D341Med (cell line): ENCODE measurements at regions not wholly inside any gene's neighbourhood (a gene's known extent, or its start where the extent isn't known, plus 50 kb on each side); places are given as distances from the start of the nearest gene placed in this dataset.
"Not testable (repeated sequence)": the region's sequence is repeated elsewhere in the genome, so short reads cannot be mapped to it uniquely, and the experiment has no call there.

Experiments
- DNase-seq: peaks from one replicate; pipeline ENCODE4 v3.0.0; 2012; ENCODE audit warnings: low spot score

- DNase-seq, result no peak
These were observed 116.3 kb upstream of the ERG start for GRCh38 chr21:38614558-38614957.

GRCh38 chr21:38619480-38619879 lies 121.2 kb upstream of the ERG start:
- no peak for DNase-seq

- no peak for DNase-seq
These were observed 121.8 kb upstream of the ERG start for GRCh38 chr21:38619992-38620479.

GRCh38 chr21:38621132-38621531 lies 122.9 kb upstream of the ERG start:
- no peak for DNase-seq

- DNase-seq, result no peak
These were observed 124.0 kb upstream of the ERG start for GRCh38 chr21:38622081-38622826.

GRCh38 chr21:38622827-38623209 lies 124.5 kb upstream of the ERG start:
- no peak for DNase-seq

GRCh38 chr21:38623552-38623951 lies 125.3 kb upstream of the ERG start:
- no peak for DNase-seq

GRCh38 chr21:38625000-38625399 lies 126.7 kb upstream of the ERG start:
- no peak for DNase-seq

- no peak for DNase-seq
These were observed 128.0 kb upstream of the ERG start for GRCh38 chr21:38626306-38626705.

- DNase-seq, result no peak
These were observed 130.1 kb upstream of the ERG start for GRCh38 chr21:38628349-38628748.

GRCh38 chr21:38631206-38631605 lies 132.9 kb upstream of the ERG start:
- DNase-seq, result no peak

- DNase-seq, result no peak
These were observed 133.4 kb upstream of the ERG start for GRCh38 chr21:38631676-38632075.

- DNase-seq, result no peak
These were observed 138.9 kb upstream of the ERG start for GRCh38 chr21:38637161-38637560.

GRCh38 chr21:38639571-38640354 lies 141.5 kb upstream of the ERG start:
- no peak for DNase-seq

- not testable (repeated sequence) for DNase-seq
These were observed 142.1 kb upstream of the ERG start for GRCh38 chr21:38640355-38640742.

GRCh38 chr21:38643404-38644023 lies 145.2 kb upstream of the ERG start:
- no peak for DNase-seq

GRCh38 chr21:38645282-38645681 lies 147.0 kb upstream of the ERG start:
- no peak for DNase-seq

GRCh38 chr21:38646213-38646837 lies 148.0 kb upstream of the ERG start:
- DNase-seq, result no peak

- DNase-seq, result no peak
These were observed 150.8 kb upstream of the ERG start for GRCh38 chr21:38649120-38649519.

- DNase-seq, result no peak
These were observed 153.3 kb upstream of the ERG start for GRCh38 chr21:38651570-38651969.

GRCh38 chr21:38652396-38652795 lies 153.3 kb upstream of the ETS2 start:
- no peak for DNase-seq

GRCh38 chr21:38654580-38654979 lies 151.1 kb upstream of the ETS2 start:
- DNase-seq, result no peak

- no peak for DNase-seq
These were observed 147.2 kb upstream of the ETS2 start for GRCh38 chr21:38658511-38658910.
